DMS114 treated with DMSO at 0.1 percent for 48 hours (cell line): ENCODE measurements at regions not wholly inside any gene's neighbourhood (a gene's known extent, or its start where the extent isn't known, plus 50 kb on each side); places are given as distances from the start of the nearest gene placed in this dataset.

Experiments used
- DNase-seq: peaks from one replicate; lab custom pipeline; 2025; ENCODE audit not compliant: unreplicated experiment; lab: John Stamatoyannopoulos, UW

GRCh38 chr13:73901324-73902068, 232.7 kb downstream of the KLF12 start:
- no peak for DNase-seq

GRCh38 chr13:73900591-73900990, 233.6 kb downstream of the KLF12 start:
- no peak for DNase-seq

- DNase-seq: no peak
These were observed 235.3 kb downstream of the KLF12 start for GRCh38 chr13:73898899-73899298.

DNA sequence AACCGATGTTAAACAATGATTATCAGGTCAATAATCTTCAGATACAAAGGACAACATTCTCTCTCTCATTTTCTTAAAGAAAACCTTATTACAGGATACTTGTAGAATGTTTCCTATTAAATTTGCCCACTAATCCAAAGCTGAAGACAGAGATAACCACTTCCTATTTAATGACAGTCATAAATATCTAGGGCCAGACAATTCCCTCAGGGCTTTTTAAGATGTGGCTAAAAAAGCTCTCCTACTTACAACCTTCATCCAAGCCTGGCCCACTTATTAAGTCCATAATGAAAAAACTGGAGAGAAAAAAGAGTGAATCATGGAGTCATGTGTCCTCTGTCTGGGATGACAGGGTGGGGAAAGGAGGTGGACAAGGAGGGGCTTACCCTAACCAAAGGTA, 235.9 kb downstream of the KLF12 start:
- no peak for DNase-seq

- DNase-seq: no peak
These were observed 239.1 kb downstream of the KLF12 start for GRCh38 chr13:73894995-73895571.

- no peak for DNase-seq
These were observed 240.4 kb downstream of the KLF12 start for GRCh38 chr13:73893833-73894232.

DNA sequence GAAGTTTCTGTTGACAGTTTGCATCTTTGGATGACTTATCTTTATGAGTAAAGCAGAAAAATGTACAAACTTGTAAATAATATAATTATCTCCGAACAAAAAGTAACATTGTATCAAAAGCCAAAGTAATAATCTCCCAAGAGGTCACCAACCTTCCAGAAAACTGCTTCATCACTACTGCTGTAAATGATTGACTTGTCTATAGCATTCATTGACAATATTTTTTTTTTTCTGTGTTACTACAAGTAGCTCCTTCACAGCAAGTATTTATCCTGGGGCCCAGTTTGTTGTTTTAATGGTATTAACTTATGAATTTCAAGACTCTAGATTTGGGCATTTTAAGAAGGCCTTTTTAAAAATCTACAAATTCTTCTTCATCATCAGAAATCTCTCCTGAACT, 242.4 kb downstream of the KLF12 start:
- DNase-seq: no peak

DNA sequence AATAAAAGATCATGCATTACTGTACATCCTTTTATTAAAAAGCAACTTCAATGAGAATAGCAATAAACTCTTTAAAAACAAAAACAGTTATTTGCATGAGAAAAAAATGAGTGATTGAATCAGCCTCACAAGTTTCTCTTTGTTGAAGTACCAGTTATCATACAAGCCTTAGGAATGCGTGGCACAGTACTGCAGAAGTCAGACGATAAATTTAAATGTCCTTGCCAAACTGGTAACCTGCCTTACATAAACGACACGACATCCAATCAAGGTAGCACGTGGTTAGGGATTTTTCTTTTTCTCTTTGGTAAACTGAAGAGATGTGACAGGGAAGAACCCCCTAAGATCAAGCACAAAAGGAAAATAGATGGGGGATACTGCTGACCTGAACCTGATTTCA, 251.0 kb downstream of the KLF12 start:
- DNase-seq: no peak

DNA sequence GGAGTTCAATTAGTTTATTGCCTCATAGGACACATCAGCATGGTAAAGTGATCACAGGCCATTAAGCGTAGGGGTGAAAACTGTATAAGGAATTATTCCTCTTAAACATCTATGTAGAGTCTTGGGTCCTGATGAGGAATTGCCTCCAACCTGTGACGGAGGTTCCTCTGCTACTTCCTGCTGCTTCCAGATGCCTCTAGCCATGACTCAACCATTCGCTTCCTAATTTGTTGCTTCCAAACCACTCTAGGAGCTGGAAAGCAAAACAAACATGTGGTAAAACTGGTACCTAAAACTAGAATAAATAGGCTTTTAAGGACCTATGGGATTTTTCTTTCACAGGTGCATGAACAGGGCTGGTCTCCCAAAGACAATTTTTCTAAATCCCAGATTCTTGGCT, 253.8 kb downstream of the KLF12 start:
- no peak for DNase-seq

- DNase-seq: no peak
These were observed 254.7 kb downstream of the KLF12 start for GRCh38 chr13:73879346-73880015.

GRCh38 chr13:73877399-73877798, 256.8 kb downstream of the KLF12 start:
- DNase-seq: no peak

DNA sequence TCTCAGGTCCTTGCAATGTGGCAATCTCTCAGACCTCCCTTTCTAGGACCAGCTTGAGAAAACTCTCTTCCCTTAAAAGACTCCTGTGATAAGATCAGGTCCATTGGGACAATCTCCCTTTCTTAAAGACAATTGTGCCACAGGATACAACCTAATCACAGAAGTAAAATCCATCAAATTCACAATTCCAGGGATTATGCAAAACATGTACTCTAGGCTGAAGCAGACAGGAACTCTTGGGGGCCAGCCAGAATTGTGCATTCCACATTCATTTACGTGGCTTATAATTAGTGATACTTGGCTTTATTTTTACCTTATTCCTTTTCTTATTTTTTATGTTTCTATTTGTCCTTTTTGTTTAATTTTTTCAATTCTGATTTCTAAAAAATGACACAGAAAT, 257.9 kb downstream of the KLF12 start:
- no peak for DNase-seq

DNA sequence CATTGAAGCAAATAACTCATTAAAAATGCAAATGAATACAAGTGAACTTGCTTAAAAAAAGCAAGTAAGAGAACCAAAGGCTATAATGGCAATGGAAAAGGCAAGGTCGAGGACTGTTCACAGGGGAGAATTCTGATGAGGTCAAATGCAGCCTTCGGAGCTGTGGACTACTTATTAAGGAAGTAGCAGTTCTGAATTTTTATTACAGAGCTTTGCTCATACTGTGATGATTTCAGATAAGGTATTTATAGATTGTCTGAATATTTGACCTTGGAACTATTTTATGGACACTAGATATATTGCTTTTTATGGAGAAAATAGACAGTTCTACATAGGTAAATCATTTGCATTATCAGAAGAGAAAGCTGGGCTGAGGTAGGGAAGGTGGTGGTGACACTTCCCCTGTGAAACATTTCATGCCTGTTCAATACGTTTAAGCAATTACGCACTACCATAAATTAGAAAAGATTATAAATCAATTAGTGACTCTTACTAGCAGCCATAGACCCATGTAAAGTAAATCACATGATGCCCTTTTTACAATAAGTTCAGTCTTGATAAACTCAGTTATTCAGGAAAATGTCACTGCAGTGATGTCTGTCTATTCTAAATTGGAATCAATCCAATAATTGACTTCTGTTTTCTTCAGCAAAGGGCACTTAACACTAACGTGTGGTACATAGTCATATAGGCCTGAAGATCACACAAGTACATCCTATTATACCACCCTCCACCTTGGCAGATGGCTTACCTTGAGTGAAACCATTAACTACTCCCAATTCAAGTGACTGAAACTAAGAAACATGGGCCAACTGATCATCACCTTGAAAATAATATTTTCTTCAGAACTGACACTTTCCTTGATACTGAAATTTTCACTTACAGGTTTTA, 260.0 kb downstream of the KLF12 start:
- no peak for DNase-seq

GRCh38 chr13:73872397-73872796, 261.8 kb downstream of the KLF12 start:
- DNase-seq: no peak

GRCh38 chr13:73870970-73871935, 263.0 kb downstream of the KLF12 start:
- DNase-seq: no peak

DNA sequence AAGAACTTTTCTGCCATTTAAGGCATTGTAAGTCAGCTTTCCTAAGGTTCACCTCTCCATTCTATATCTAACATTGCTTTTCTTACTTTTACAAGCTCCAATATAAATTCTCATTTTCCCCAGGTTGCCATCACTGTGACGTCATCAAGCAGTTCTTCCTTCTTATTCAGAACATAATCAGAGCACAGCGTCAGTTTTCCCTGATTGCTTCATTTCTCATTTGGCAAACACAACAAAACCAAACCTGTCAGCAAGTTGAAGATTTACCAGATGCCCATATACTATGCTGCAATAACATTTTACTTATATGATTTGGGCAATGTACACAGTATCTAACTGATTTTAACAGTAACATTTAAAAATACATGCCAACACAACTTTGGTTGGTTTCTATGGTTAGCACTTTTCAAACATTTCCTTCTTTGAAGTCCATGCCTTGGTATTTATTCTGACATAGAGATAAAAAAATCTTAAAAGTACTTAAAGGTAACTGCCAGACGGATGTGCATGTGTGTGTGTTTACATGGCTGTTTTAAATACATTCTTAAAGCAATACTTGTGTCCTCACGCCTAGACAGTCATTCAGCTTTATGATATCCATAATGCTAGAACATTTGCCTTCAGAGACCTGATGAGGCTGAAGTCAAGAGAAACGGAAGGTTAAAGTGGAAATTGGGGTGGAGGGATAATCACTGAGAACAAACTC, 264.0 kb downstream of the KLF12 start:
- no peak for DNase-seq

DNA sequence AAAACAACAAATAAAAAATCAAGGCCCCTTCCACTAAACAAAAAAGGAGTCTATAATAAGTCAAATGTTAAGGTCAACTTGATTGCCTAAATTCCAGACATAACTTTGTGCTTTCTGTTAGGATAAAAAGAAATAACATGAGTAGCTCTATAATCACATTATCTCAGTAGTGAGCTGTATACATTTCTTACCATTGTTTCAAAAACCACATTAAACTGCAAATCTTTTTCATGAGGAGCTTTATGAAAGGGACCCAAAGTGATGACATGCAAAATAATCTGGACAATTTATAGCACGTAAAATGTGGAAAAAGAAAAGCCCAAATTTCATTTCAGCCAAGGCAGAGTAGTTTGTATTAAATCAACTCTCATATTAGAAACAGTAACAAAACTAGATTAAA, 269.2 kb downstream of the KLF12 start:
- no peak for DNase-seq

GRCh38 chr13:73861136-73861535, 273.1 kb downstream of the KLF12 start:
- no peak for DNase-seq

- DNase-seq: no peak
These were observed 273.7 kb downstream of the KLF12 start for GRCh38 chr13:73860501-73860900.

DNA sequence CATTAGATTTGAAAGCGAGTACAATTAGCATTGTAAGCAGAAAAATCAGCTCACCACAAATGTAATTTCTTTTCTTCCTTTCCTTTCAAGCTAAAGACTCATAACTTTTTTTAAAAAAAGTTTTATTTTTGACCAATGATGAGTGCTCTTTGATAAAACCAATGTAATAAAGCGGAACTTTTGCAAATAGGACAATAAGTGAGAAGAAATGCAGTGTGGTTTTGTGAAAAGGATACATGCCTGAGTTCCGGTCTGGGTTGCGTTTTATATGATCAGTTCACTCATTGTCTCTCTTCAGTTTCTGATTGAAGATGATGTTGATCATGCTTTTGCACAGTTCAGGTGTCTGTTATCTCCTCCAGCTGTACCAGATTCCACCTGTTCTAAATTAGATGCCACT, 274.4 kb downstream of the KLF12 start:
- no peak for DNase-seq
